Stomach (tissue), 4 donors: ENCODE measurements at regions not wholly inside any gene's neighbourhood (a gene's known extent, or its start where the extent isn't known, plus 50 kb on each side); places are given as distances from the start of the nearest gene placed in this dataset.

ENCODE experiments used
- CTCF ChIP-seq, 7 experiments: fragments of 450-650 bp in 4 of 7; fragments of 200-600 bp in 3 of 7; sonication (generic) in 3 of 7; IDR thresholded peaks; one replicate each; pipeline ENCODE4 v1.5.1; 2016 to 2019; ENCODE audit warnings: antibody characterized with exemption in 7 of 7, control low read depth in 2 of 7, mild to moderate bottlenecking in 1 of 7
- POLR2A ChIP-seq, 4 donors: fragments of 450-650 bp; IDR thresholded peaks; one replicate each; pipeline ENCODE4 v1.6.1; 2016; ENCODE audit warnings: antibody characterized with exemption in 4 of 4, control low read depth in 2 of 4, mild to moderate bottlenecking in 1 of 4, moderate library complexity in 1 of 4
- POLR2AphosphoS5 ChIP-seq, 3 donors: sonication (generic); formaldehyde crosslinking; IDR thresholded peaks; one replicate each; pipeline ENCODE4 v1.6.1; 2016; ENCODE audit warnings: antibody characterized with exemption in 3 of 3

DNA sequence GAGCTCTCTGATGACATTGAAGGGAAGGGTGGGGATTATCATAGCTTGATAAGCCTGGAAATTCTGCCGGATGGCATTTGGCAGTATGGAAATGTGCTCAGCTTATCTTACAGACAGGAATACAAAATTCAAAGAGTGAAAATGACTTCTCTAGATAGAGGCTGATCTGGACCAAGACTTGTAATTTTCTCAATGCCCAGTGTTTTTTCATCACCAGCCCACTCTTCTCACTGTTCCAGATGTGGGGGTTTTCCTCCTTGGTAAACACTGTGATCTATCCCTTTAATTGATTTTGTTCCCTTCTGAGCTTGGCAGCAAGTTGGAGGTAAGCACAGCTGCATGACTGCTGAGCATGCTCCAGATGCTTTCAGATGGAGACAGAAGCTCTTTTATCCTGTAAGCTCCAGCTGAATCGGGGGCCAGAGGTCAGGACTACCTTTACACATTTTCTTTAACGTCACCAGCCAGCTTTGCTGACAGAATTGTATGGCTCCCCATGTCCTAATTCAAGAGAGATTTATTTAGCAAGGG, 287.4 kb upstream of the TCF4 start:
- no peak for TF ChIP-seq CTCF (IDR thresholded peaks at IDR 0.05)
- TF ChIP-seq POLR2A (IDR thresholded peaks at IDR 0.05): no peak
- TF ChIP-seq POLR2AphosphoS5 (IDR thresholded peaks at IDR 0.05): no peak
